PC-3 (cell line): ENCODE measurements at regions not wholly inside any gene's neighbourhood (a gene's known extent, or its start where the extent isn't known, plus 50 kb on each side); places are given as distances from the start of the nearest gene placed in this dataset.

ENCODE experiments used
- EZH2 ChIP-seq: fragments of 300-600 bp; sonication (generic); IDR thresholded peaks from one replicate; pipeline ENCODE4 v1.6.1; 2017; ENCODE audit warnings: antibody characterized with exemption, mild to moderate bottlenecking, low read length; ENCODE audit not compliant: unreplicated experiment
- TF ChIP-seq, protein P1 (sequence below): fragments of 300-600 bp; sonication (generic); conservative IDR thresholded peaks from 2 replicates; pipeline ENCODE4 v1.5.1; 2017; ENCODE audit warnings: antibody characterized with exemption, low read depth, mild to moderate bottlenecking, low read length

DNA sequence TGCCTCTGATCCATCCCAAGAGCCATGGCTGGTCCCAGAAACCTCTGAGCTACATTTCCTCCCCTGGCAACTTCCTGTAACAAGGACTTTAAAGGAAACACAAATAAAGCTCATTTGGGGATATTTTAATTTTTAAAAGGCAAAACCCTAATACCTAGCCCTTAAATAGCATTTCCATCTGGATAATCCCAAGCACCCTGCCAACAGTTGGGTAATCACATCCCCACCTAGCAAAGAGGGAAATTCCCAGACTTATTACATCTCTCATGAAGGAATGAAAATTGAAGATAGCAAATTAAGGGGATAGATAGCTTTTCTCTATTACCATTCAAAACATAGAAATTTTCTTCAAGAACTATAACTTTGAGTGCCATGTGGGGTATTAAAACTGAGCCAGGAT is 213.7 kb upstream of the BMP4 start:
- TF ChIP-seq, protein P1, sequence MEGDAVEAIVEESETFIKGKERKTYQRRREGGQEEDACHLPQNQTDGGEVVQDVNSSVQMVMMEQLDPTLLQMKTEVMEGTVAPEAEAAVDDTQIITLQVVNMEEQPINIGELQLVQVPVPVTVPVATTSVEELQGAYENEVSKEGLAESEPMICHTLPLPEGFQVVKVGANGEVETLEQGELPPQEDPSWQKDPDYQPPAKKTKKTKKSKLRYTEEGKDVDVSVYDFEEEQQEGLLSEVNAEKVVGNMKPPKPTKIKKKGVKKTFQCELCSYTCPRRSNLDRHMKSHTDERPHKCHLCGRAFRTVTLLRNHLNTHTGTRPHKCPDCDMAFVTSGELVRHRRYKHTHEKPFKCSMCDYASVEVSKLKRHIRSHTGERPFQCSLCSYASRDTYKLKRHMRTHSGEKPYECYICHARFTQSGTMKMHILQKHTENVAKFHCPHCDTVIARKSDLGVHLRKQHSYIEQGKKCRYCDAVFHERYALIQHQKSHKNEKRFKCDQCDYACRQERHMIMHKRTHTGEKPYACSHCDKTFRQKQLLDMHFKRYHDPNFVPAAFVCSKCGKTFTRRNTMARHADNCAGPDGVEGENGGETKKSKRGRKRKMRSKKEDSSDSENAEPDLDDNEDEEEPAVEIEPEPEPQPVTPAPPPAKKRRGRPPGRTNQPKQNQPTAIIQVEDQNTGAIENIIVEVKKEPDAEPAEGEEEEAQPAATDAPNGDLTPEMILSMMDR, result no peak
- no peak for TF ChIP-seq EZH2
